ENCODE measurements at regions not wholly inside any gene's neighbourhood (a gene's known extent, or its start where the extent isn't known, plus 50 kb on each side); places are given as distances from the start of the nearest gene placed in this dataset.

DNA sequence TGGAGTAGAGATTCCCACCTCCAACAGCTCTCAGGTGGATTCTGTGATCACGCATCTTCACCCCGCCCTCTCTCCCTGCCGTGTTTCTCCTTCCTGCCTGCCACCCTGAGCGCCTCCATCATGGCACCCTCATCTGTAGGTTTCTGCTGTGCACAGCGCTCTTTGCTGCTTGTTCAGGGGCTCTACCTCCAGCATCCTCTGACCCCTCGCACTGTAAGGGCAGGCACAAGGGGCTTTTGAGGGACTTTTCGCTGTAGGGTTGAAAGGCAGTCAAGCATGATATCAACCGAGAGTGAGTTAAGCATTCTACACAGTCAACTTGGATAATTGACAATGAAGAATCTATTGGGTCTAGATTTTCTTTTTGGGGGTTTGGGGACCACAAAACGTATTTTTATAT, 99.1 kb upstream of the GREM2 start:
- no peak overlapping the region for H3K4me3 ChIP-seq (ENCODE audit: low read length)
- ChIA-PET POLR2A (no interaction called here), CTCF (no interaction called here)
- ATAC-seq = no peak
- H3K4me1 Mint-ChIP-seq = no peaks in the 10 kb centered on the region
- no peak overlapping the region for H3K27ac ChIP-seq (ENCODE audit: low read depth, low read length)
- no peaks in the 10 kb centered on the region for H3K36me3 Mint-ChIP-seq
- no peak for DNase-seq
- no peaks in the 10 kb centered on the region for H3K9me3 ChIP-seq (ENCODE audit: control insufficient read depth in 2 of 3, low read length in 3 of 3)
- peaks cover 0 to 7% (median 0%) of the 10 kb centered on the region in 5 donors for H3K27me3 Mint-ChIP-seq
- H3K9me3 Mint-ChIP-seq = peaks cover 0 to 9% (median 2%) of the 10 kb centered on the region in 11 donors
- H3K36me3 ChIP-seq (ENCODE audit: control insufficient read depth in 2 of 3, insufficient read depth in 3 of 3, low read length in 3 of 3) = no peaks in the 10 kb centered on the region
- no peaks in the 10 kb centered on the region for H3K4me1 ChIP-seq (ENCODE audit: control insufficient read depth in 2 of 2, insufficient read depth in 2 of 2, low read length in 2 of 2)
- no peak overlapping the region for H3K4me3 Mint-ChIP-seq
- intact Hi-C loops (cut with micrococcal nuclease) = no loop called here
- no peak overlapping the region for H3K27ac Mint-ChIP-seq
- H3K27me3 ChIP-seq (ENCODE audit: control insufficient read depth in 2 of 2, insufficient read depth in 2 of 2, low read length in 2 of 2) = no peaks in the 10 kb centered on the region

DNA sequence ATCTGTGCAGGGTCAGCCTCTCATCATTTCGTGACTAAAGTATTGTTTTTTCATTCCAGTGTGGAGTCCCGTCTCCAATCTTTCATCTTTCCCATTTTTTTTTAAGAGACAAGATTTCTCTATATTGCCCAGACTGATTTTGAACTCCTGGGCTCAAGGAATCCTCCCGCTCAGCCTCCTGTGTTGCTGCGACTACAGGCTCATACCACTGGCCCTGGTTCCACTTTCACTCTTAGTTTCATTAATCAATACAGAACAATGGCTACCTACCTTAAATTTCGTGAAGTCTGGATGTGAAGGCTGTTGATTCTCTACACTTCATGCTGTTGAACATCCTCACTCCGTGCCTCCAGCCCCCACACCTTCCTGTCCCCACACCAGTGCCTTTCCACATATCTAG, 97.7 kb upstream of the GREM2 start:
- H3K36me3 Mint-ChIP-seq = no peaks in the 10 kb centered on the region
- H3K4me1 Mint-ChIP-seq = no peaks in the 10 kb centered on the region
- Histone ChIP-seq H3K4me3 (ENCODE audit: low read length) (no peak overlapping the region), H3K4me1 (ENCODE audit: control insufficient read depth in 2 of 2, insufficient read depth in 2 of 2, low read length in 2 of 2) (no peaks in the 10 kb centered on the region), H3K27ac (ENCODE audit: low read depth, low read length) (no peak overlapping the region), H3K9me3 (ENCODE audit: control insufficient read depth in 2 of 3, low read length in 3 of 3) (no peaks in the 10 kb centered on the region), H3K27me3 (ENCODE audit: control insufficient read depth in 2 of 2, insufficient read depth in 2 of 2, low read length in 2 of 2) (no peaks in the 10 kb centered on the region), H3K36me3 (ENCODE audit: control insufficient read depth in 2 of 3, insufficient read depth in 3 of 3, low read length in 3 of 3) (no peaks in the 10 kb centered on the region)
- H3K9me3 Mint-ChIP-seq = peaks cover 0 to 9% (median 2%) of the 10 kb centered on the region in 11 donors
- no peak overlapping the region for H3K27ac Mint-ChIP-seq
- ChIA-PET CTCF (no interaction called here), POLR2A (no interaction called here)
- ATAC-seq = no peak
- intact Hi-C loops (cut with micrococcal nuclease) = no loop called here
- H3K27me3 Mint-ChIP-seq = peaks cover 0 to 7% (median 4%) of the 10 kb centered on the region in 5 donors
- no peak overlapping the region for H3K4me3 Mint-ChIP-seq
- DNase-seq = no peak

DNA sequence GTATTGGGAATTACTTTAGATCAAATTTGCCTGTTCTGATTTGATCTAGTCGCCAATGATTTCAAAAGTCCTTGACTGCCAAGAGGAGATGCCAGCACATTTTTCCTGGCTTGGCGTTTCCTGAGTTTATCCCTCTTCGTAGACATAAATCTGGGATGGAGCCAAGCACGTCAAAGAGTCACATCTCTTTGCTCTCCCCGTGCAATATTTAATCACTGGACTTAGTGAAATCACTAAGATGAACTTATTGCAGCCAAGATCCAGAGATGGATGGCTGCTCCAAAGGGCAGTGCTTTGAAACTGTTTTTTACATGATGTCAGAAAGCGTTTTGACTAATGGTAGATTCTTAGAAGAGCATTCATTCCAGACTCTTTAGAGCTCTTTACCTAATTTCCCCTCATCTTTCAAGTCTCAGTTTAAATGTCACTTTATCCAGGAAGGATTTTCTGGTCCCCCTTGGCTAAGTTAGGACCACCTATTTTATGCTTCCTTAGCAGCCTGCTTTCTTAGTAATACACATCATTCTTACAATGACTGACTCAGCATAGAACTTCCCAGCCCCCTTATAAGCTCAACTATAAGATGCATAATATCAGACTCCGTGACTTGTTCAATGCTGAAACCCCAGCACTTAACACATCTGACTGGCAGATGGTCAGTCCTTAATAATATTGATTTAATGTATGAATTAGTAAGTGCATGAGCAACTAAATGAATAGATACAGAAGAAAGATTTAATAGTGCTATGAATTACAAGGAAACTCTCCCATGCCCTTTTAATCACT, 94.4 kb upstream of the GREM2 start:
- H3K4me1 Mint-ChIP-seq = no peaks in the 10 kb centered on the region
- no peaks in the 10 kb centered on the region for H3K36me3 Mint-ChIP-seq
- H3K27me3 Mint-ChIP-seq = peaks cover 0 to 7% (median 0%) of the 10 kb centered on the region in 5 donors
- H3K9me3 ChIP-seq (ENCODE audit: control insufficient read depth in 2 of 3, low read length in 3 of 3) = no peaks in the 10 kb centered on the region
- intact Hi-C loops (cut with micrococcal nuclease) = no loop called here
- no peak overlapping the region for H3K27ac ChIP-seq (ENCODE audit: low read depth, low read length)
- ATAC-seq (no peak), DNase-seq (no peak)
- peaks cover 0 to 10% (median 2%) of the 10 kb centered on the region in 11 donors for H3K9me3 Mint-ChIP-seq
- no peaks in the 10 kb centered on the region for H3K27me3 ChIP-seq (ENCODE audit: control insufficient read depth in 2 of 2, insufficient read depth in 2 of 2, low read length in 2 of 2)
- H3K4me1 ChIP-seq (ENCODE audit: control insufficient read depth in 2 of 2, insufficient read depth in 2 of 2, low read length in 2 of 2) = no peaks in the 10 kb centered on the region
- ChIA-PET CTCF (no interaction called here), POLR2A (no interaction called here)
- no peak overlapping the region for H3K4me3 ChIP-seq (ENCODE audit: low read length)
- H3K27ac Mint-ChIP-seq = no peak overlapping the region
- H3K36me3 ChIP-seq (ENCODE audit: control insufficient read depth in 2 of 3, insufficient read depth in 3 of 3, low read length in 3 of 3) = no peaks in the 10 kb centered on the region
- H3K4me3 Mint-ChIP-seq = no peak overlapping the region

DNA sequence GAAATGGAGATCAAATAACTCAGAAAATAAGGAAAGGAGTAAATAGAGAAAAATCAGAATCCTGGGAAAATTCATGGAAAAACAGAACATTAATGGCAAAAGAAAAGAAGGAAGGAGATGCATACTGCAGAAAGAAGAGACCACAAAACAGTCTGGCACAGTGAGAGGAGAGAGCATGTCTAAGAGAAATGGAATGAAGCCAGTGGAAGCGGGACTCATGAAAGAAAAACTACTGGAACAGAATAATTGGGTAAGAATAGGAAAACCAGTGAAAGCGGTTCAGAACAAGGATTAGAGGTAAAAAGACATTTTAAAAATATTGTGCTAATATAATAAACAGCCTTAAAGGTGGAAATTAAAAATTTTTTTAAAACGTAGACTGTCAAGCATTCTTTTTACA, 93.6 kb upstream of the GREM2 start:
- ATAC-seq (no peak), DNase-seq (no peak)
- Histone ChIP-seq H3K36me3 (ENCODE audit: control insufficient read depth in 2 of 3, insufficient read depth in 3 of 3, low read length in 3 of 3) (no peaks in the 10 kb centered on the region), H3K4me1 (ENCODE audit: control insufficient read depth in 2 of 2, insufficient read depth in 2 of 2, low read length in 2 of 2) (no peaks in the 10 kb centered on the region), H3K27me3 (ENCODE audit: control insufficient read depth in 2 of 2, insufficient read depth in 2 of 2, low read length in 2 of 2) (no peaks in the 10 kb centered on the region), H3K27ac (ENCODE audit: low read depth, low read length) (no peak overlapping the region), H3K9me3 (ENCODE audit: control insufficient read depth in 2 of 3, low read length in 3 of 3) (no peaks in the 10 kb centered on the region), H3K4me3 (ENCODE audit: low read length) (no peak overlapping the region)
- Mint-ChIP-seq H3K4me1 (no peaks in the 10 kb centered on the region), H3K36me3 (no peaks in the 10 kb centered on the region), H3K27me3 (peaks cover 0 to 7% (median 0%) of the 10 kb centered on the region in 5 donors), H3K9me3 (peaks cover 0 to 6% (median 0%) of the 10 kb centered on the region in 11 donors), H3K27ac (no peak overlapping the region), H3K4me3 (no peak overlapping the region)
- ChIA-PET CTCF (no interaction called here), POLR2A (no interaction called here)
- intact Hi-C loops (cut with micrococcal nuclease) = no loop called here

DNA sequence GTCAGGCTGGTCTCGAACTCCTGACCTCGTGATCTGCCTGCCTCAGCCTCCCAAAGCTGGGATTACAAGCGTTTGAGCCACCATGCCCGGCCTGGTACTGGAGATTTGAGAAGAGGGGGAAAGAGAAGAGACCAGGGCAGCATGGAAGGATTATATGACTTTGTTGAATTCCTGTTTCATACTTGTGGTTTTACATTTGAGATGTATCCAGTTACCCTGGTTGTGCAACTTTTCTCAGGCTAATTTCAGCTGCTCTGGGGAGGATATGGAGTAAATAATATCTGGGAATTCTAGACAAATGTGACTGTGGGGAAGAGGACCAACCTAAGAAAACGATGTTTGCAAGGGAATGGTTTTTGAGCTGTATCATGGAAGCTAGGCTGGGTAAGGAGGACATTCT, 89.5 kb upstream of the GREM2 start:
- ATAC-seq (no peak), DNase-seq (no peak)
- ChIA-PET CTCF (no interaction called here), POLR2A (no interaction called here)
- no peaks in the 10 kb centered on the region for H3K9me3 ChIP-seq (ENCODE audit: control insufficient read depth in 2 of 3, low read length in 3 of 3)
- H3K36me3 ChIP-seq (ENCODE audit: control insufficient read depth in 2 of 3, insufficient read depth in 3 of 3, low read length in 3 of 3) = no peaks in the 10 kb centered on the region
- no peaks in the 10 kb centered on the region for H3K27me3 ChIP-seq (ENCODE audit: control insufficient read depth in 2 of 2, insufficient read depth in 2 of 2, low read length in 2 of 2)
- Mint-ChIP-seq H3K27ac (no peak overlapping the region), H3K27me3 (peaks cover 0 to 7% (median 0%) of the 10 kb centered on the region in 5 donors), H3K36me3 (no peaks in the 10 kb centered on the region), H3K4me3 (no peak overlapping the region), H3K9me3 (peaks cover 0 to 3% (median 0%) of the 10 kb centered on the region in 11 donors), H3K4me1 (no peaks in the 10 kb centered on the region)
- H3K27ac ChIP-seq (ENCODE audit: low read depth, low read length) = no peak overlapping the region
- no peak overlapping the region for H3K4me3 ChIP-seq (ENCODE audit: low read length)
- intact Hi-C loops (cut with micrococcal nuclease) = no loop called here
- no peaks in the 10 kb centered on the region for H3K4me1 ChIP-seq (ENCODE audit: control insufficient read depth in 2 of 2, insufficient read depth in 2 of 2, low read length in 2 of 2)

DNA sequence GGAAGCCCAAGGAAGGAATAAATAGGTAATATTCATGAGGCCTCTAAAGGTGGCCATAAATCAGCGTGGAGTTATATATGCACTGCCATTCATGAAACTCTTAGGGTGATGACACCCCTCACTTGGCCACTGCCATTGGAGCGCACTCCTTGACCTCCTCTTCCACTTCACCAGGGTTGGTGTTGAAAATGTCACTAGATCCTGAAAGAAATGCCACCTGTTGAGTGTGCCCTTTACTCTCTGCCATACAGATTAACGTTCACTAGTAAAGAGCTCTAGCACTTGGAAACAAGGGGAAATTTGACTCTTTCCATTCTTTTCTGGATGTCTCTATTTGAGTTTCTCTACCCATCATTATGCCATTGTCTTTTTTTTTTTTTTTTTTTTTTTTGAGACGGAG, 83.5 kb upstream of the GREM2 start:
- no peaks in the 10 kb centered on the region for H3K27me3 ChIP-seq (ENCODE audit: control insufficient read depth in 2 of 2, insufficient read depth in 2 of 2, low read length in 2 of 2)
- H3K4me1 ChIP-seq (ENCODE audit: control insufficient read depth in 2 of 2, insufficient read depth in 2 of 2, low read length in 2 of 2) = no peaks in the 10 kb centered on the region
- H3K4me3 Mint-ChIP-seq = no peak overlapping the region
- no peak overlapping the region for H3K27ac ChIP-seq (ENCODE audit: low read depth, low read length)
- no peak for DNase-seq
- H3K9me3 ChIP-seq (ENCODE audit: control insufficient read depth in 2 of 3, low read length in 3 of 3) = no peaks in the 10 kb centered on the region
- POLR2A ChIA-PET = no interaction called here
- no peaks in the 10 kb centered on the region for H3K36me3 Mint-ChIP-seq
- no peak overlapping the region for H3K4me3 ChIP-seq (ENCODE audit: low read length)
- no peak overlapping the region for H3K27ac Mint-ChIP-seq
- peaks cover 0 to 2% (median 0%) of the 10 kb centered on the region in 7 donors for H3K4me1 Mint-ChIP-seq
- peaks cover 0 to 1% (median 0%) of the 10 kb centered on the region in 11 donors for H3K9me3 Mint-ChIP-seq
- no peak for ATAC-seq
- intact Hi-C loops (cut with micrococcal nuclease) = no loop called here
- H3K36me3 ChIP-seq (ENCODE audit: control insufficient read depth in 2 of 3, insufficient read depth in 3 of 3, low read length in 3 of 3) = no peaks in the 10 kb centered on the region
- CTCF ChIA-PET = no interaction called here
- H3K27me3 Mint-ChIP-seq = peaks cover 0 to 10% (median 4%) of the 10 kb centered on the region in 5 donors

DNA sequence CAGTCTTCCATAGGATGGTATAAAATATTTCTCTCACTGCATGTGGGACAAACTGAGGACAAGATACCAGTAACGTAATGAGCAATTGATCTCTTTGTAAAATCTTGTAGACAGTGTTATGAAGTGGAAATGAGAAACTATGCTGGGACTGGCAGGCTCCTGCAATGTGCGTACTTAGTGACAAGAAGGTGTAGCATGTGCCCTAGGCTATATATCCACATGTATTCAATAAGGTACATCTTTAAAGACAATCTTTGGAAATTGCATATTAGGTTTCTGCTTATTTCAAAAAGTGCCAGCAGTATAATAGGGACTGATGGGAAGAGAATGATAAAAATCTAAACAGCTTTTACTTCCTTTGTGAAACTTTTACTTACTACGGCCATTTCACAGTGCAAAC, 81.9 kb upstream of the GREM2 start:
- H3K4me3 Mint-ChIP-seq = no peak overlapping the region
- H3K9me3 Mint-ChIP-seq = peaks cover 0 to 1% (median 0%) of the 10 kb centered on the region in 11 donors
- DNase-seq (no peak), ATAC-seq (no peak)
- CTCF ChIA-PET = no interaction called here
- intact Hi-C loops (cut with micrococcal nuclease) = loop anchor here in 1 of 2 donors (2.0 to 5.0 kb wide), 2 partner anchors 85 to 667 kb away; no protein-coding TSS in a partner anchor
- no peaks in the 10 kb centered on the region for H3K4me1 ChIP-seq (ENCODE audit: control insufficient read depth in 2 of 2, insufficient read depth in 2 of 2, low read length in 2 of 2)
- no peak overlapping the region for H3K27ac Mint-ChIP-seq
- POLR2A ChIA-PET = no interaction called here
- no peak overlapping the region for H3K27ac ChIP-seq (ENCODE audit: low read depth, low read length)
- no peak overlapping the region for H3K4me3 ChIP-seq (ENCODE audit: low read length)
- H3K9me3 ChIP-seq (ENCODE audit: control insufficient read depth in 2 of 3, low read length in 3 of 3) = no peaks in the 10 kb centered on the region
- peaks cover 0 to 2% (median 0%) of the 10 kb centered on the region in 7 donors for H3K4me1 Mint-ChIP-seq
- H3K36me3 ChIP-seq (ENCODE audit: control insufficient read depth in 2 of 3, insufficient read depth in 3 of 3, low read length in 3 of 3) = no peaks in the 10 kb centered on the region
- no peaks in the 10 kb centered on the region for H3K36me3 Mint-ChIP-seq
- peaks cover 0 to 4% (median 4%) of the 10 kb centered on the region in 5 donors for H3K27me3 Mint-ChIP-seq
- H3K27me3 ChIP-seq (ENCODE audit: control insufficient read depth in 2 of 2, insufficient read depth in 2 of 2, low read length in 2 of 2) = no peaks in the 10 kb centered on the region
